ENCODE measurements at regions not wholly inside any gene's neighbourhood (a gene's known extent, or its start where the extent isn't known, plus 50 kb on each side); places are given as distances from the start of the nearest gene placed in this dataset.

- no peak for DNase-seq (ENCODE audit: low read depth in 1 of 2, low spot score in 2 of 2)
- Histone ChIP-seq H3K36me3 (no peaks in the 10 kb centered on the region), H3K27me3 (replicated peaks) (no peaks in the 10 kb centered on the region), H3K4me3 (no peak overlapping the region), H3K4me1 (replicated peaks) (peaks cover 6% of the 10 kb centered on the region), H3K27ac (no peak overlapping the region), H3K9me3 (replicated peaks) (no peaks in the 10 kb centered on the region)
Measured at GRCh38 chr14:86858591-86858990, 1134.4 kb downstream of the GALC start.

GRCh38 chr14:86858031-86858430 lies 1135.0 kb downstream of the GALC start:
- H3K9me3 ChIP-seq (replicated peaks) = no peaks in the 10 kb centered on the region
- H3K27ac ChIP-seq = no peak overlapping the region
- DNase-seq (ENCODE audit: low read depth in 1 of 2, low spot score in 2 of 2) = peak in 1 of 2 experiments; percentile 3
- H3K4me1 ChIP-seq (replicated peaks) = peaks cover 11% of the 10 kb centered on the region
- H3K36me3 ChIP-seq = no peaks in the 10 kb centered on the region
- H3K27me3 ChIP-seq (replicated peaks) = no peaks in the 10 kb centered on the region
- H3K4me3 ChIP-seq = no peak overlapping the region

- DNase-seq (ENCODE audit: low read depth in 1 of 2, low spot score in 2 of 2) = peak in 1 of 2 experiments; percentile 44
- no peaks in the 10 kb centered on the region for H3K9me3 ChIP-seq (replicated peaks)
- H3K27ac ChIP-seq = no peak overlapping the region; the same call in 1 of the 2 replicates
- no peaks in the 10 kb centered on the region for H3K27me3 ChIP-seq (replicated peaks)
- H3K36me3 ChIP-seq = no peaks in the 10 kb centered on the region
- peaks cover 16% of the 10 kb centered on the region for H3K4me1 ChIP-seq (replicated peaks)
- no peak overlapping the region for H3K4me3 ChIP-seq
Measured at GRCh38 chr14:86852530-86852929, 1140.5 kb downstream of the GALC start.

- Histone ChIP-seq H3K36me3 (no peaks in the 10 kb centered on the region), H3K9me3 (replicated peaks) (no peaks in the 10 kb centered on the region), H3K27me3 (replicated peaks) (no peaks in the 10 kb centered on the region), H3K4me3 (no peak overlapping the region), H3K27ac (no peak overlapping the region), H3K4me1 (replicated peaks) (peaks cover under 1% of the 10 kb centered on the region)
- no peak for DNase-seq (ENCODE audit: low read depth in 1 of 2, low spot score in 2 of 2)
Measured at GRCh38 chr14:86847140-86847539, 1145.8 kb downstream of the GALC start.

GRCh38 chr14:86838363-86838762 lies 1154.6 kb downstream of the GALC start:
- DNase-seq (ENCODE audit: low read depth in 1 of 2, low spot score in 2 of 2) = no peak
- Histone ChIP-seq H3K36me3 (no peaks in the 10 kb centered on the region), H3K4me1 (replicated peaks) (no peaks in the 10 kb centered on the region), H3K27me3 (replicated peaks) (no peaks in the 10 kb centered on the region), H3K9me3 (replicated peaks) (no peaks in the 10 kb centered on the region), H3K27ac (no peak overlapping the region), H3K4me3 (no peak overlapping the region)

GRCh38 chr14:86826661-86827060 lies 1166.3 kb downstream of the GALC start:
- Histone ChIP-seq H3K27me3 (replicated peaks) (no peaks in the 10 kb centered on the region), H3K4me1 (replicated peaks) (no peaks in the 10 kb centered on the region)
- no peak for DNase-seq (ENCODE audit: low read depth in 1 of 2, low spot score in 2 of 2)

GRCh38 chr14:86824167-86824566 lies 1168.8 kb downstream of the GALC start:
- no peak for DNase-seq (ENCODE audit: low read depth in 1 of 2, low spot score in 2 of 2)
- Histone ChIP-seq H3K27ac (no peak overlapping the region), H3K36me3 (no peaks in the 10 kb centered on the region), H3K9me3 (replicated peaks) (no peaks in the 10 kb centered on the region), H3K4me3 (no peak overlapping the region), H3K4me1 (replicated peaks) (no peaks in the 10 kb centered on the region), H3K27me3 (replicated peaks) (no peaks in the 10 kb centered on the region)

More at GRCh38 chr14:86826661-86827060, 1166.3 kb downstream of the GALC start:
- H3K4me3 ChIP-seq = no peak overlapping the region
- H3K36me3 ChIP-seq = no peaks in the 10 kb centered on the region
- no peak overlapping the region for H3K27ac ChIP-seq
- H3K9me3 ChIP-seq (replicated peaks) = no peaks in the 10 kb centered on the region

GRCh38 chr14:86823581-86823980 lies 1169.4 kb downstream of the GALC start:
- no peaks in the 10 kb centered on the region for H3K9me3 ChIP-seq (replicated peaks)
- H3K4me1 ChIP-seq (replicated peaks) = no peaks in the 10 kb centered on the region
- no peaks in the 10 kb centered on the region for H3K27me3 ChIP-seq (replicated peaks)
- H3K36me3 ChIP-seq = no peaks in the 10 kb centered on the region
- no peak overlapping the region for H3K27ac ChIP-seq
- DNase-seq (ENCODE audit: low read depth in 1 of 2, low spot score in 2 of 2) = no peak
- H3K4me3 ChIP-seq = no peak overlapping the region

- H3K4me3 ChIP-seq = no peak overlapping the region
- H3K9me3 ChIP-seq (replicated peaks) = no peaks in the 10 kb centered on the region
- no peaks in the 10 kb centered on the region for H3K36me3 ChIP-seq
- no peaks in the 10 kb centered on the region for H3K4me1 ChIP-seq (replicated peaks)
- no peaks in the 10 kb centered on the region for H3K27me3 ChIP-seq (replicated peaks)
- H3K27ac ChIP-seq = no peak overlapping the region
- DNase-seq (ENCODE audit: low read depth in 1 of 2, low spot score in 2 of 2) = no peak
Measured at GRCh38 chr14:86815341-86815740, 1177.6 kb downstream of the GALC start.

- Histone ChIP-seq H3K9me3 (replicated peaks) (no peaks in the 10 kb centered on the region; the same call in 1 of the 2 replicates), H3K27ac (no peak overlapping the region), H3K4me1 (replicated peaks) (peaks cover 21% of the 10 kb centered on the region), H3K36me3 (no peaks in the 10 kb centered on the region), H3K27me3 (replicated peaks) (no peaks in the 10 kb centered on the region), H3K4me3 (no peak overlapping the region)
- no peak for DNase-seq (ENCODE audit: low read depth in 1 of 2, low spot score in 2 of 2)
Measured at GRCh38 chr14:86802726-86803125, 1190.3 kb downstream of the GALC start.

GRCh38 chr14:86799244-86799647 lies 1193.7 kb downstream of the GALC start:
- H3K4me3 ChIP-seq = no peak overlapping the region
- H3K27me3 ChIP-seq (replicated peaks) = no peaks in the 10 kb centered on the region
- no peaks in the 10 kb centered on the region; the same call in 1 of the 2 replicates for H3K9me3 ChIP-seq (replicated peaks)
- H3K36me3 ChIP-seq = no peaks in the 10 kb centered on the region
- peak overlapping the region; percentile 47 for H3K27ac ChIP-seq
- peaks cover 26% of the 10 kb centered on the region for H3K4me1 ChIP-seq (replicated peaks)
- DNase-seq (ENCODE audit: low read depth in 1 of 2, low spot score in 2 of 2) = peak; percentile 42 to 69

GRCh38 chr14:86798330-86798729 lies 1194.7 kb downstream of the GALC start:
- Histone ChIP-seq H3K4me3 (no peak overlapping the region), H3K4me1 (replicated peaks) (peaks cover 26% of the 10 kb centered on the region), H3K9me3 (replicated peaks) (no peaks in the 10 kb centered on the region; the same call in 1 of the 2 replicates), H3K27ac (no peak overlapping the region), H3K27me3 (replicated peaks) (no peaks in the 10 kb centered on the region), H3K36me3 (no peaks in the 10 kb centered on the region)
- DNase-seq (ENCODE audit: low read depth in 1 of 2, low spot score in 2 of 2) = no peak

GRCh38 chr14:86797075-86797351 lies 1196.0 kb downstream of the GALC start:
- Histone ChIP-seq H3K27ac (peak overlapping the region; percentile 9; the same call in 1 of the 2 replicates), H3K36me3 (no peaks in the 10 kb centered on the region)

GRCh38 chr14:86796221-86797074 lies 1196.5 kb downstream of the GALC start:
- DNase-seq (ENCODE audit: low read depth in 1 of 2, low spot score in 2 of 2) = peak in 1 of 2 experiments; percentile 18
- H3K4me3 ChIP-seq = no peak overlapping the region
- peak overlapping the region; percentile 9; the same call in 1 of the 2 replicates for H3K27ac ChIP-seq
- no peaks in the 10 kb centered on the region for H3K27me3 ChIP-seq (replicated peaks)
- H3K9me3 ChIP-seq (replicated peaks) = no peaks in the 10 kb centered on the region; the same call in 1 of the 2 replicates
- H3K4me1 ChIP-seq (replicated peaks) = peaks cover 26% of the 10 kb centered on the region
- no peaks in the 10 kb centered on the region for H3K36me3 ChIP-seq

More at GRCh38 chr14:86797075-86797351, 1196.0 kb downstream of the GALC start:
- Histone ChIP-seq H3K4me3 (no peak overlapping the region), H3K4me1 (replicated peaks) (peaks cover 26% of the 10 kb centered on the region), H3K9me3 (replicated peaks) (no peaks in the 10 kb centered on the region; the same call in 1 of the 2 replicates), H3K27me3 (replicated peaks) (no peaks in the 10 kb centered on the region)
- DNase-seq (ENCODE audit: low read depth in 1 of 2, low spot score in 2 of 2) = no peak
